Stimulated activated memory B cell treated with anti-CD40 and anti-IgM and Interleukin-4, amounts not matched to agents 10 μg/mL and 1 μg/mL and 100 μg/mL, for 72 hours (primary cell): ENCODE measurements at regions not wholly inside any gene's neighbourhood (a gene's known extent, or its start where the extent isn't known, plus 50 kb on each side); places are given as distances from the start of the nearest gene placed in this dataset.
"Not testable (repeated sequence)": the region's sequence is repeated elsewhere in the genome, so short reads cannot be mapped to it uniquely, and the experiment has no call there.

Source experiments
- ATAC-seq: fragments of 150-1000 bp; cut with Tn5 transposase; 2 replicates; pipeline ENCODE4 v1.10.0; 2021
- H3K27ac Mint-ChIP-seq: one replicate; pipeline ENCODE4 v1.8.0; 2022; ENCODE audit warnings: mild to moderate bottlenecking, mixed read lengths
- H3K27me3 Mint-ChIP-seq: one replicate; pipeline ENCODE4 v1.8.0; 2022; ENCODE audit warnings: mixed read lengths
- H3K36me3 Mint-ChIP-seq: one replicate; pipeline ENCODE4 v1.8.0; 2022; ENCODE audit warnings: mixed read lengths
- H3K4me1 Mint-ChIP-seq: one replicate; pipeline ENCODE4 v1.8.0; 2022; ENCODE audit warnings: mixed read lengths
- H3K4me3 Mint-ChIP-seq: one replicate; pipeline ENCODE4 v1.8.0; 2022; ENCODE audit warnings: mild to moderate bottlenecking, moderate library complexity, mixed read lengths
- H3K9me3 Mint-ChIP-seq: one replicate; pipeline ENCODE4 v1.8.0; 2022; ENCODE audit warnings: mixed read lengths

DNA sequence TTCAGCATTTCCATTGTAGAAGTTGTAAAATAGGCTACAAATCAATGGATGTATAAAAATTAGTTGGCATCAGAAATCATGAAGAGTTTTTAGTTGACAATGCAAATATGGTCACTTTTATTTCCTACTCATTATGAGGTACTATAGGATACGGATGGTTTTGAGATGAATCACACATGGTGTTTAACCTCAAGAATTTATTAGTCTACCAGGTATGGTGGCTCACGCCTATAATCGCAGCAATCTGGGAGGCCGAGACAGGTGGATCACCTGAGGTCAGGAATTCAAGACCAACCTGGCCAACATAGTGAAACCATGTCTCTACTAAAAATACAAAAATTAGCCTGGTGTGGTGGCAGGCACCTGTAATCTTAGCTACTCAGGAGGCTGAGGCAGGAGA lies 1119.0 kb downstream of the NXPH1 start:
- not testable (repeated sequence) for H3K27ac Mint-ChIP-seq, H3K4me3 Mint-ChIP-seq, H3K9me3 Mint-ChIP-seq, H3K36me3 Mint-ChIP-seq, H3K27me3 Mint-ChIP-seq, ATAC-seq, H3K4me1 Mint-ChIP-seq

DNA sequence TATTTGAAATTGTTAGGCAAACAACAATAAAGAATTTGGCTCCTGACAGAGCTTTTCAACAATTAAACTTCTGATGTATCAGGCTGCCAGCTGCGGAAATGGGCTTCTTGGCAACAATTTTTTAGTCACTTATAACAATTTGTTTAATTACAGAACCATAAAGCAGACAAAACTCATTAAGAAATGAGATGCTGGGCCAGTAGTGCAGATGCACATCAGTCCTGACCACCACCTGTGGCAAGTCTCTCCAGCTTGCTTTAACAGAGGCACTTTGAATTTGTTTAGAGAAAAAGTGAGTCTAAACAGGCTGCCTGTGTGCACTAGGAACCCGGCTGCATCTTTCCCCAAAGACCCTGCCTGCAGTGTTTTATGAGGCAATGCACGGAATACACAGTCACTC lies 1124.4 kb downstream of the NXPH1 start:
- Mint-ChIP-seq H3K9me3 (no peaks in the 10 kb centered on the region), H3K4me3 (no peak overlapping the region), H3K27ac (no peak overlapping the region), H3K36me3 (no peaks in the 10 kb centered on the region), H3K4me1 (no peaks in the 10 kb centered on the region), H3K27me3 (no peaks in the 10 kb centered on the region)
- ATAC-seq, result no peak

DNA sequence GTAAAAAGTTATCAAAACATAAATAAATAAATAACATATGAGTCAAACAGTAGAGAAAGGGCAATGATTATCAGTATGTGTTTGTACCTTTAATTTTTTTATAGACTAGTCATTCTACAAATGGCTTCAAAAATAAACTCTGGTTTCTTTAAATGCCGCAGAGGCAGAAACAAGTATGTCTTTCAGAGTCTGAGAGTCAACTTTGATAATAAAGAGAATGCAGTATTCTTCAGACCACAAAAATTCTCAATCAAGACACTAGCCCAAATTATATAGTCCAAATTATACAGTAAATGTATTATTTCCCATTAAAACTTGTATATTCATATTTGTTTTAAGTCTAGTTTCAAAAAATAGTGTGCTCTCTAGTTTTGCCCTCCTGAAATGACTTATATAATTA lies 1142.3 kb downstream of the NXPH1 start:
- H3K27me3 Mint-ChIP-seq, result no peaks in the 10 kb centered on the region
- no peak for ATAC-seq
- no peaks in the 10 kb centered on the region for H3K36me3 Mint-ChIP-seq
- no peak overlapping the region for H3K27ac Mint-ChIP-seq
- no peaks in the 10 kb centered on the region for H3K4me1 Mint-ChIP-seq
- no peaks in the 10 kb centered on the region for H3K9me3 Mint-ChIP-seq
- H3K4me3 Mint-ChIP-seq, result no peak overlapping the region

DNA sequence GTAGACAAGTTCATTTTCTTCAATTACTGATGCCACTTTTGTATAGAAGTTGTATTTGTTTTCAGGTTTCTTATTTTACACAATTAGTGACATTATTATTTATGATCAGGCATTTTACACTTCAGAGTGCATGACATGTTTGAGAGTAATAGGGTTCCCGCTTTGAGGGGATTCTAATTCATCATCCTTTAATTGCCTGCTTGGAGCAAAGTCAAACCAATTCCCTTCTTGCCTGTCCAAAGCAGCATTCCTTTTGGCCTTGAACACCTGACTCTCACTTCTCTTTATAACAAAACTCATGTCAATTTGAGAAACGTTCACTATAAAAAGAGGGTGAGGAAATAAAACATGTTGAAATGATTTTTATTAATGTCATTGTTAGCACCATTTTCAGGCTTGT lies 1149.4 kb downstream of the NXPH1 start:
- H3K4me1 Mint-ChIP-seq, result no peaks in the 10 kb centered on the region
- no peaks in the 10 kb centered on the region for H3K36me3 Mint-ChIP-seq
- no peak overlapping the region for H3K27ac Mint-ChIP-seq
- H3K27me3 Mint-ChIP-seq, result no peaks in the 10 kb centered on the region
- peaks cover 2% of the 10 kb centered on the region for H3K9me3 Mint-ChIP-seq
- ATAC-seq, result no peak
- no peak overlapping the region for H3K4me3 Mint-ChIP-seq

DNA sequence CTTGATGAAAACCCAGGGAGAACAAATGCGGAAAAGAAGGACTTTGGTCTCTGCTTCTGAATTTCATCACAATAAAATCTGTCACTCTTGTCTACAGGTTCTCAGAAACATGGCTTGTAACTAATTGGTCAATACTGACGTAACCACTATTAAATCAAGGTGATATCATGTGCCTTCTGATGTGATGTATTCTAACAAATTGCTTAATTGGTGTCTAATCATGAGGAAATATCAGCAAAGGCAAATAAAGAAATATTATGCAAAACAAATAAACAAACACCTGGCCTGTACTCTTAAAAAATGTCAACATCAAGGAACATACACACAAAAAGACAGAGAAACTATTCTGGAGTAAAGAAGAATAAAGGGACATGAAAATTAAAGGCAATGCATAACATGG lies 1165.0 kb downstream of the NXPH1 start:
- ATAC-seq, result no peak
- Mint-ChIP-seq H3K4me1 (no peaks in the 10 kb centered on the region), H3K36me3 (no peaks in the 10 kb centered on the region), H3K4me3 (no peak overlapping the region), H3K9me3 (no peaks in the 10 kb centered on the region), H3K27me3 (no peaks in the 10 kb centered on the region), H3K27ac (no peak overlapping the region)

DNA sequence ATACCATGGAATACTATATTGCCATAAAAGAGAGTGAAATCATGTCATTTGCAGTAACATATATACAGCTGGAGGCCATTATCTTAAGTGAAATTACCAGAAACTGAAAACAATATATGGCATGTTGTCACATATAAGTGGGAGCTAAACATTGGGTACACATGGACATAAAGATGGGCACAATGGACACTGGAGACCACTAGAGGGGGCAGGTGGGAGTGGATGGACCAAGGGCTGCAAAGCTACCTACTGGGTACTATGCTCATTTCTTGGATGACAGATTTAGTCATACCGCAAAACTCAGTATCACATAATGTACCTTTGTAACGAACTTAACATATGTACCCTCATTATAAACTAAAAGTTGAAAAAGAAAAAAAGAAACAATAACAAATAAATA lies 1167.6 kb downstream of the NXPH1 start:
- Mint-ChIP-seq H3K36me3 (no peaks in the 10 kb centered on the region), H3K9me3 (no peaks in the 10 kb centered on the region)
- ATAC-seq, result no peak

DNA sequence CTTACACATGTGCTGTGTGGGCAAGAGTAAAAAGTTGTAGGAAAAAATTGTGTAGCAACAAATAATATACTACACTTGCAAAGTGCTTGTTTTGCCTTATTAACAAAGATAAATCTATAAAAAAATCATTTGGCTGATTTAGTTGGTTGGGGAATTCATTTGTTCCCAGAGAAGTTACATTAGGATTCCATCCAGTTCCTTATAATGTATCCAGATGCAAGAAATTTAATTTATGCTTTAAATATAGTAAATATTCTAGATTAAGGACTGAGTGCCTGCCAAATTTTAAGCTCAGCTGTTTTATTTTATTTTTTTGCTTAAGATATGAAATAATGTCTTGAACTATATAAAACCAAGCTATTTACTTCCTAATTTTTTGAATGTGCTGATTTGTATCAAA lies 1169.9 kb downstream of the NXPH1 start:
- Mint-ChIP-seq H3K27ac (no peak overlapping the region), H3K4me1 (no peaks in the 10 kb centered on the region), H3K9me3 (no peaks in the 10 kb centered on the region), H3K4me3 (no peak overlapping the region), H3K36me3 (no peaks in the 10 kb centered on the region), H3K27me3 (no peaks in the 10 kb centered on the region)
- ATAC-seq, result no peak

More for the DNA sequence above, 1167.6 kb downstream of the NXPH1 start:
- H3K27me3 Mint-ChIP-seq, result no peaks in the 10 kb centered on the region
- H3K27ac Mint-ChIP-seq, result no peak overlapping the region
- H3K4me1 Mint-ChIP-seq, result no peaks in the 10 kb centered on the region
- no peak overlapping the region for H3K4me3 Mint-ChIP-seq

DNA sequence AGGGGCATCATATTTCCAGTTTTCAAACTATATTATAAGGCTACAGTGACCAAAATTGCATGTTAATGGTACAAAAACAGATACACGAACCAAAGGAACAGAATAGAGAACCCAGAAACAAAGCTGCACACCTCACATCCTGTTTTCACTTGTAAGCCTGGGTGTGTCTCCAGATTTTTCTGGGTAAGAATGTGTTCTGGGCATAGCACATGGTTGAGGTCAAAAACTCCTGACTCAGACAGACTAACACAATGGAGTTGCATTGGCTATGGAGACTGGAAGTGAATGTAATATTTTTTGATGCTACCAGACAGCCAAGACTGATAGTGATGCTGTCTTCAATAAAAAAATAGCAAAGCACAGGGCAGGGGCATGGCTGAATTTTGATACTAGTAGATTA lies 1175.2 kb downstream of the NXPH1 start:
- no peaks in the 10 kb centered on the region for H3K4me1 Mint-ChIP-seq
- H3K9me3 Mint-ChIP-seq, result no peaks in the 10 kb centered on the region
- no peaks in the 10 kb centered on the region for H3K36me3 Mint-ChIP-seq
- ATAC-seq, result no peak
- no peaks in the 10 kb centered on the region for H3K27me3 Mint-ChIP-seq
- H3K27ac Mint-ChIP-seq, result no peak overlapping the region
- H3K4me3 Mint-ChIP-seq, result no peak overlapping the region

DNA sequence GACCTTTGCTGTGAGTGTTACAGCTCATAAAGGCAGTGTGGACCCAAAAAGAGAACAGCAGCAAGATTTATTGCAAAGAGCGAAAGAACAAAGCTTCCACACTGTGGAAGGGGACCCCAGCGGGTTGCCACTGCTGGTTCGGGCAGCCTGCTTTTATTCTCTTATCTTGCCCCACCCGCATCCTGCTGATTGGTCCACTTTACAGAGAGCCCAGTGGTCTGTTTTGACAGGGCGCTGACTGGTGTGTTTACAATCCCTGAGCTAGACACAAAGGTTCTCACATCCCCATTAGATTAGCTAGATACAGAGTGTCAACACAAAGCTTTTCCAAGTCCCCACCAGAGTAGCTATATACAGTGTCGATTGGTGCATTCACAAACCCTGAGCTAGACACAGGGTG lies 1187.5 kb downstream of the NXPH1 start:
- not testable (repeated sequence) for H3K27me3 Mint-ChIP-seq, H3K27ac Mint-ChIP-seq, H3K9me3 Mint-ChIP-seq, H3K4me1 Mint-ChIP-seq, H3K36me3 Mint-ChIP-seq, ATAC-seq, H3K4me3 Mint-ChIP-seq

DNA sequence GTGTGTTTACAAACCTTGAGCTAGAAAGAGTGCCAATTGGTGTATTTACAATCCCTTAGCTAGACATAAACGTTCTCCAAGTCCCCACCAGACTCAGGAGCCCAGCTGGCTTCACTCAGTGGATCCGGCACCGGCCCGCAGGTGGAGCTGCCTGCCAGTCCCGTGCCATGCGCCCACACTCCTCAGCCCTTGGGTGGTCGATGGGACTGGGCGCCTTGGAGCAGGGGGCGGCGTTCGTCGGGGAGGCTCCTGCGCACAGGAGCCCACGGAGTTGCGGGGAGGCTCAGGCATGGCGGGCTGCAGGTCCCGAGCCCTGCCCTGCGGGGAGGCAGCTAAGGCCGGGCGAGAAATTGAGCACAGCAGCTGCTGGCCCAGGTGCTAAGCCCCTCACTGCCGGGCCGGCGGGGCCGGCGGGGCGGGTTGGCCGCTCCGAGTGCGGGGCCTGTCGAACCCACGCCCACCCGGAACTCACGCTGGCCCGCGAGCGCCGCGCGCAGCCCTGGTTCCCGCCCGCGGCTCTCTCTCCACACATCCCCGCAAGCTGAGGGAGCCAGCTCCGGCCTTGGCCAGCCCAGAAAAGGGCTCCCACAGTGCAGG lies 1188.0 kb downstream of the NXPH1 start:
- H3K9me3 Mint-ChIP-seq, result not testable (repeated sequence)

DNA sequence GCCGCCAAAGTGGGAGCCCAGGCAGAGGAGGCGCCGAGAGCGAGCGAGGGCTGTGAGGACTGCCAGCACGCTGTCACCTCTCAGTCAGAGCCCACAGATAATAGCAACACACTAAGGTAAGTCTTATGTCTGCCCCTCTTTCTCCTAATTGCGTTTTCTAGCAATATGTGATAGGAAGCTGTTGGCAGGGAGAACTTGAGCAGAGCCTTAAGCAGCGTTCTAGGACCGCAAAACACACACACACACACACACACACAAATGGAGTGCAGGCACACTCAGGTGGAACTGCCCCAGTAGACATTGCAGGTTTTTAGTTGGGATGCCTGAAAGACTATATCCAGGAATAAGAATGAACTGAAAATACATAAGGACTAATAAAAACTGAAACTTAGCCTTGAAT lies 1188.5 kb downstream of the NXPH1 start:
- H3K9me3 Mint-ChIP-seq, result peaks cover 6% of the 10 kb centered on the region
- no peaks in the 10 kb centered on the region for H3K27me3 Mint-ChIP-seq
- ATAC-seq, result no peak
- no peaks in the 10 kb centered on the region for H3K36me3 Mint-ChIP-seq
- H3K4me3 Mint-ChIP-seq, result no peak overlapping the region
- no peaks in the 10 kb centered on the region for H3K4me1 Mint-ChIP-seq
- H3K27ac Mint-ChIP-seq, result no peak overlapping the region

More for the DNA sequence above, 1188.0 kb downstream of the NXPH1 start:
- H3K4me1 Mint-ChIP-seq, ATAC-seq, H3K36me3 Mint-ChIP-seq, H3K27ac Mint-ChIP-seq, H3K4me3 Mint-ChIP-seq, H3K27me3 Mint-ChIP-seq: not testable (repeated sequence)

DNA sequence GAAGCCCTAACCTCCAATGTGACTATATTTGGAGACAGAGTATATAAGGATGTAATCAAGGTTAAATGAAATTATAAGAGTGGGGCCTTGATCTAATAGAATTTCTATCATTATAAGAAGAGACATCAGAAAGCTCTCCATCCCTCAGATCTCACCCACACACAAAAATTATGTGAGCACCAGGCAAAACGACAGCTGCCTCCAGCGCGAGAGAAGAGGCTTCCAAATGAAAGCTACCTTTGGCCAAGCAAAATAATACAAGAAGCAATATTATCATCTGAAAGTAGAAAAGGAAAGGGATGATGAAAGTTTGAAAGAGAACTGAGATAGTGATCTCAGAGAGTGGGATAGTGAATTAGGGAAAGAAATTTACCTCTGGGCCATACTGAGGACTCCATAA lies 1192.5 kb downstream of the NXPH1 start:
- H3K36me3 Mint-ChIP-seq, result no peaks in the 10 kb centered on the region
- H3K27me3 Mint-ChIP-seq, result no peaks in the 10 kb centered on the region
- no peak for ATAC-seq
- H3K27ac Mint-ChIP-seq, result no peak overlapping the region
- no peak overlapping the region for H3K4me3 Mint-ChIP-seq
- H3K4me1 Mint-ChIP-seq, result no peaks in the 10 kb centered on the region
- peaks cover 12% of the 10 kb centered on the region for H3K9me3 Mint-ChIP-seq

DNA sequence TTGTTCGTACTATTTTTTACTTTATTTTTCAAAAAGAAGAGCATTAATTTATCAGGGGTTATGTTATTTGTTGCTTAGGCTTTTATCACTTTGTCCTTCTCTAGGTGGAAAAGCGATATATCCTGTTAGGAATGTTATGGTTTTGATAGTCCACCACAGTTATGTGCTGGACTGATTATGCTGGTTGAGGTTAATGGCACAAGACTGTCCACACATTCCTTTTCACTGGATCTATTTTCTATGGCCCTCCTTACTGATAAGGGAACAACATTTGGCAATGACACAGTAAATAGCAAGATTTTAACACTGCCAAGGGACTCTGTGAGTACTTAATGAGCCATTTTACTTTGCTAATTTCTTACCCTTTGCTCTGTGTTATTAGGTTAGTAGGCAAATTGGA lies 1212.3 kb downstream of the NXPH1 start:
- Mint-ChIP-seq H3K9me3 (no peaks in the 10 kb centered on the region), H3K4me1 (no peaks in the 10 kb centered on the region), H3K27ac (no peak overlapping the region), H3K36me3 (no peaks in the 10 kb centered on the region), H3K4me3 (no peak overlapping the region), H3K27me3 (no peaks in the 10 kb centered on the region)
- no peak for ATAC-seq

DNA sequence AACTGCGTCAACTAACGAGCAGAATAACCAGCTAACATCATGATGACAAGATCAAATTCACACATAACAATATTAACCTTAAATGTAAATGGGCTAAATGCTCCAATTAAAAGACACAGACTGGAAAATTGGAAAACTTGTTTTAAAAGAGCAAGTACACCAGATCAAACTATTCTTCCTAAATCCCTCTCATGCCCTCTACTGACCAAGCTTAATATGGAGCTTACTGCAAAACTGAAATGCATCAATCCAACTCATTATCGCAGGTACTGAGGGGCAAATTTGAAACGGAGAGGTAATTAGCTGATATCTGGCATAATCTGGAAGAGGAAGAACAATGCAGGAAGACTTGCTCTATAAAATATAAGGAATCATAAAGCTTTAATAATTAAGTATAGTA lies 1223.8 kb downstream of the NXPH1 start:
- no peak for ATAC-seq
- Mint-ChIP-seq H3K4me1 (no peaks in the 10 kb centered on the region), H3K27ac (no peak overlapping the region), H3K4me3 (no peak overlapping the region), H3K9me3 (peaks cover 7% of the 10 kb centered on the region), H3K36me3 (no peaks in the 10 kb centered on the region), H3K27me3 (no peaks in the 10 kb centered on the region)

DNA sequence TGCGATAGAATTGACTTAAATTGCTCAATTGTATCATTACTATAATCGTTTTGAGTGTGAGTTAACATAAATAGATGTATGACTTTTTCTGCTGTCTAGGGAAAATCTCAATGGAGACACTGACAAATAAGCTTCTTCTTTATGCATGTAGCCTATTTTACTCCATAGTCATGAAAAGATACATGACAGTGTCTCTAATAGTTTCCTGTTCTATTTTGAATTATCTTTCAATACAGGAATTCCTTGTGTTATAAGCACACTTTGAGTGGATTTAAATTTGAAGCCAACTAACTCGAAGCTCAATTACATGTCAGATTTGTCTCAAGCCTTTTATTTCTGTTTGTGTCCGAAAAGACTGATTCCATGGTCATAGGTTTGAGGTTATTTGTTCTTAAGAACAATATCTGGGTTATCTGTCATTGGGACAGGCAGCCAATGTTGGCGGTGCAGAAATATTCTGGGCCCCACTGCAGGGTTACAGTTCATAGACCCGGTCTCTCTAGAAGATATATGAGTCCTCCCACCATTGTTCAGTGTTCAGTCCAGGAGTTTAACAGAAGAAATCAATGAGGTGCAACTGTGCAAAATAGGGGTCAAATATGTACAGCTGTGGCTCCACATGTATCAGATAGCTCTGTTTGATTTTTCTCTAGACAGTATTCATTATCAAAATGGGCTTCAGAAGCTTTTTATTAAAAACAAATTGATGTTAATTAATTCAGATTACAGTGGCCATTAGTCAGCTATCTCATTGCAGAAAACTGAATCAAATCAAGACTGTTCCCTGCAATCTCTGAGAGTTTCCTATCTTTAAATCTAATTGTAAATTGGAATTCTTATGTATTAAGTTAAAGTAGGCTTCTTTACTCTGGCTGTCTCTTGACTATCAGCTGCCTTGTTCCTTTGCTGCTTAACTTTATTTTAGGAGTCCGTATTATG lies 1238.8 kb downstream of the NXPH1 start:
- peaks cover 2% of the 10 kb centered on the region for H3K9me3 Mint-ChIP-seq
- no peaks in the 10 kb centered on the region for H3K4me1 Mint-ChIP-seq
- ATAC-seq, result no peak
- no peaks in the 10 kb centered on the region for H3K27me3 Mint-ChIP-seq
- H3K36me3 Mint-ChIP-seq, result no peaks in the 10 kb centered on the region
- H3K27ac Mint-ChIP-seq, result no peak overlapping the region
- H3K4me3 Mint-ChIP-seq, result no peak overlapping the region

DNA sequence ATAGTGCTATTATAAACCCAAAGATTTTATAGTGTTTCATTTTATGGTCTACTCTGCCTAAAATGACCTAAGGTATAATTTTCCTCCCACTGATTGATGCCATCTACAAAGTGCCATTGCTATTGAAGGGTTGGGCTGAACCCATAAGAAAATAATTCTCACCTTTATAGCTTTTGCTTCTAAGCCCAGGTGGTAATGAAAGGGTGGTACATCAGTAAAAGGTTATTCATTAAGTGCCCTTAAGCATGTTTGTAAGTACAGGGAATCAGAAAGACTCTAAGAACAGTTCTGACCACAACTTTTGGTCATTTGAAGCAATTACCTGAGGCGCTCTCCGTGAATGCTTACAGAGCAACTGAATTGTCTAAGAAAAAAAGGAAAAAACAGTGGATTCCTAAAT lies 1247.3 kb downstream of the NXPH1 start:
- Mint-ChIP-seq H3K36me3 (no peaks in the 10 kb centered on the region), H3K4me1 (no peaks in the 10 kb centered on the region), H3K27ac (no peak overlapping the region), H3K27me3 (no peaks in the 10 kb centered on the region), H3K9me3 (peaks cover 8% of the 10 kb centered on the region), H3K4me3 (no peak overlapping the region)
- no peak for ATAC-seq
